PC-3 (cell line): ENCODE measurements at regions not wholly inside any gene's neighbourhood (a gene's known extent, or its start where the extent isn't known, plus 50 kb on each side); places are given as distances from the start of the nearest gene placed in this dataset.

Source experiments
- ATAC-seq: fragments of 200-7000 bp; cut with Tn5 transposase; 2 replicates; pipeline ENCODE4 v1.9.1; 2020; ENCODE audit warnings: mild to moderate bottlenecking, moderate library complexity
- BruUV-seq: library from RNA; stranded (reverse); fragments of 400-500 nt; replicated peaks from 2 replicates; lab custom pipeline; 2021; lab: Mats Ljungman, UMichigan
- CTCF ChIA-PET: fragments of 300-600 bp; sonication (Branson Sonifier 250); formaldehyde crosslinking; loops from one replicate; lab custom pipeline; 2022; ENCODE audit warnings: antibody characterized with exemption; lab: Charles Lee
- POLR2A ChIA-PET: fragments of 300-600 bp; sonication (Branson Sonifier 250); formaldehyde crosslinking; loops from one replicate; lab custom pipeline; 2022; ENCODE audit warnings: antibody characterized with exemption; ENCODE audit not compliant: unreplicated experiment; lab: Charles Lee
- DNase-seq: peaks from one replicate; pipeline ENCODE4 v3.0.0-alpha.2; 2015
- H2AFZ ChIP-seq: fragments of 300-600 bp; sonication (generic); 2 replicates; pipeline ENCODE4 v1.6.0; 2016; ENCODE audit warnings: antibody characterized with exemption, low read length
- H3F3A ChIP-seq: fragments of 300-600 bp; sonication (generic); one replicate; pipeline ENCODE4 v1.6.0; 2017; ENCODE audit warnings: antibody characterized with exemption, low read length, control low read depth, mild to moderate bottlenecking; ENCODE audit not compliant: unreplicated experiment
- H3K27ac ChIP-seq: fragments of 300-600 bp; sonication (generic); 2 replicates; pipeline ENCODE4 v1.5.1; 2016; ENCODE audit warnings: mild to moderate bottlenecking, low read length
- H3K27me3 ChIP-seq: fragments of 300-600 bp; sonication (generic); 2 replicates; pipeline ENCODE4 v1.6.1; 2016; ENCODE audit warnings: low read length, mixed read lengths
- H3K36me3 ChIP-seq: fragments of 300-600 bp; sonication (generic); 2 replicates; pipeline ENCODE4 v1.6.1; 2016; ENCODE audit warnings: low read depth, mixed run types, low read length, mixed read lengths
- H3K4me1 ChIP-seq: fragments of 300-600 bp; sonication (generic); 2 replicates; pipeline ENCODE4 v1.5.1; 2016; ENCODE audit warnings: low read length; ENCODE audit not compliant: insufficient read depth
- H3K4me2 ChIP-seq: fragments of 300-600 bp; sonication (generic); 2 replicates; pipeline ENCODE4 v1.6.0; 2016; ENCODE audit warnings: low read length
- H3K4me3 ChIP-seq: fragments of 300-600 bp; sonication (generic); 2 replicates; pipeline ENCODE4 v1.5.1; 2016; ENCODE audit warnings: mild to moderate bottlenecking, low read length, mixed read lengths
- H3K79me2 ChIP-seq: fragments of 300-600 bp; sonication (generic); 2 replicates; pipeline ENCODE4 v1.6.1; 2017; ENCODE audit warnings: low read length, mixed read lengths
- H3K9ac ChIP-seq: fragments of 300-600 bp; sonication (generic); 2 replicates; pipeline ENCODE4 v1.6.0; 2016; ENCODE audit warnings: mild to moderate bottlenecking, low read length
- H3K9me2 ChIP-seq: fragments of 300-600 bp; sonication (generic); replicated peaks from 2 replicates; pipeline ENCODE4 v1.6.1; 2016; ENCODE audit warnings: mixed run types, low read length, mixed read lengths
- H3K9me3 ChIP-seq: fragments of 300-600 bp; sonication (generic); 2 replicates; pipeline ENCODE4 v1.6.1; 2016; ENCODE audit warnings: low read length, mixed read lengths
- H4K20me1 ChIP-seq: fragments of 300-600 bp; sonication (generic); 2 replicates; pipeline ENCODE4 v1.6.1; 2016; ENCODE audit warnings: low read length, mixed read lengths
- CTCF ChIP-seq: fragments of 300-600 bp; sonication (generic); conservative IDR thresholded peaks from 2 replicates; pipeline ENCODE4 v1.5.1; 2017; ENCODE audit warnings: antibody characterized with exemption, low read depth, mild to moderate bottlenecking, low read length
- EZH2 ChIP-seq: fragments of 300-600 bp; sonication (generic); IDR thresholded peaks from one replicate; pipeline ENCODE4 v1.6.1; 2017; ENCODE audit warnings: antibody characterized with exemption, mild to moderate bottlenecking, low read length; ENCODE audit not compliant: unreplicated experiment
- EZH2phosphoT487 ChIP-seq: fragments of 300-600 bp; sonication (generic); IDR thresholded peaks from 2 replicates; pipeline ENCODE4 v1.6.1; 2018; ENCODE audit warnings: mild to moderate bottlenecking, antibody characterized with exemption, low read length, borderline replicate concordance
- intact Hi-C: fragments of 100-400 bp; cut with micrococcal nuclease; formaldehyde crosslinking; loops from 2 replicates; pipeline ENCODE4 v1.9.0; 2023

GRCh38 chr2:12305931-12306330 lies 410.8 kb upstream of the TRIB2 start:
- Histone ChIP-seq H3K9me2 (no peaks in the 10 kb centered on the region), H3K4me3 (no peak overlapping the region), H2AFZ (no peak overlapping the region), H3K9ac (no peak overlapping the region), H3K79me2 (no peaks in the 10 kb centered on the region), H4K20me1 (no peaks in the 10 kb centered on the region), H3K9me3 (no peaks in the 10 kb centered on the region), H3K36me3 (no peaks in the 10 kb centered on the region), H3K27me3 (no peaks in the 10 kb centered on the region), H3K4me1 (peaks cover 31% of the 10 kb centered on the region), H3K27ac (no peak overlapping the region), H3K4me2 (no peak overlapping the region), H3F3A (no peaks in the 10 kb centered on the region)
- TF ChIP-seq EZH2phosphoT487 (no peak), EZH2 (no peak), CTCF (no peak)
- CTCF ChIA-PET: no interaction called here
- no TSS peak for BruUV-seq
- POLR2A ChIA-PET: no interaction called here
- ATAC-seq (no peak), DNase-seq (no peak)
- intact Hi-C loops: no loop called here

- Histone ChIP-seq H3K27ac (no peak overlapping the region), H2AFZ (no peak overlapping the region), H3K79me2 (no peaks in the 10 kb centered on the region), H3F3A (no peaks in the 10 kb centered on the region), H4K20me1 (no peaks in the 10 kb centered on the region), H3K9me2 (no peaks in the 10 kb centered on the region), H3K9ac (no peak overlapping the region), H3K27me3 (no peaks in the 10 kb centered on the region), H3K9me3 (no peaks in the 10 kb centered on the region), H3K4me3 (no peak overlapping the region), H3K36me3 (no peaks in the 10 kb centered on the region), H3K4me1 (no peaks in the 10 kb centered on the region), H3K4me2 (no peak overlapping the region)
- no TSS peak for BruUV-seq
- DNase-seq: no peak
- no peak for TF ChIP-seq CTCF
- no peak for TF ChIP-seq EZH2phosphoT487
- TF ChIP-seq EZH2: no peak
- POLR2A ChIA-PET: no interaction called here
- no peak for ATAC-seq
- intact Hi-C loops: loop anchor here (10.0 kb wide), 1 partner anchor 624 kb away; no protein-coding TSS in a partner anchor
- CTCF ChIA-PET: no interaction called here
These were observed 406.3 kb upstream of the TRIB2 start for GRCh38 chr2:12310399-12310798.

GRCh38 chr2:12313445-12314126 lies 403.1 kb upstream of the TRIB2 start:
- BruUV-seq: no TSS peak
- DNase-seq (no peak), ATAC-seq (no peak)
- no peaks in the 10 kb centered on the region for H3K9me3 ChIP-seq
- no peaks in the 10 kb centered on the region for H3K36me3 ChIP-seq
- no peaks in the 10 kb centered on the region for H4K20me1 ChIP-seq
- H3K4me3 ChIP-seq: no peak overlapping the region
- no peak overlapping the region for H3K9ac ChIP-seq
- no peaks in the 10 kb centered on the region for H3K79me2 ChIP-seq
- intact Hi-C loops: loop anchor here (10.0 kb wide), 1 partner anchor 621 kb away; no protein-coding TSS in a partner anchor
- H3K4me1 ChIP-seq: peaks cover 28% of the 10 kb centered on the region
- CTCF ChIA-PET: no interaction called here
- peaks cover 11% of the 10 kb centered on the region for H3F3A ChIP-seq
- no peak overlapping the region for H3K4me2 ChIP-seq
- no peak overlapping the region for H3K27ac ChIP-seq
- H2AFZ ChIP-seq: no peak overlapping the region
- no peaks in the 10 kb centered on the region for H3K9me2 ChIP-seq
- POLR2A ChIA-PET: no interaction called here
- TF ChIP-seq EZH2: no peak
- TF ChIP-seq CTCF: no peak
- TF ChIP-seq EZH2phosphoT487: no peak
- H3K27me3 ChIP-seq: no peaks in the 10 kb centered on the region
